ENCODE measurements at regions not wholly inside any gene's neighbourhood (a gene's known extent, or its start where the extent isn't known, plus 50 kb on each side); places are given as distances from the start of the nearest gene placed in this dataset.
"Not testable (repeated sequence)": the region's sequence is repeated elsewhere in the genome, so short reads cannot be mapped to it uniquely, and the experiment has no call there.

DNA sequence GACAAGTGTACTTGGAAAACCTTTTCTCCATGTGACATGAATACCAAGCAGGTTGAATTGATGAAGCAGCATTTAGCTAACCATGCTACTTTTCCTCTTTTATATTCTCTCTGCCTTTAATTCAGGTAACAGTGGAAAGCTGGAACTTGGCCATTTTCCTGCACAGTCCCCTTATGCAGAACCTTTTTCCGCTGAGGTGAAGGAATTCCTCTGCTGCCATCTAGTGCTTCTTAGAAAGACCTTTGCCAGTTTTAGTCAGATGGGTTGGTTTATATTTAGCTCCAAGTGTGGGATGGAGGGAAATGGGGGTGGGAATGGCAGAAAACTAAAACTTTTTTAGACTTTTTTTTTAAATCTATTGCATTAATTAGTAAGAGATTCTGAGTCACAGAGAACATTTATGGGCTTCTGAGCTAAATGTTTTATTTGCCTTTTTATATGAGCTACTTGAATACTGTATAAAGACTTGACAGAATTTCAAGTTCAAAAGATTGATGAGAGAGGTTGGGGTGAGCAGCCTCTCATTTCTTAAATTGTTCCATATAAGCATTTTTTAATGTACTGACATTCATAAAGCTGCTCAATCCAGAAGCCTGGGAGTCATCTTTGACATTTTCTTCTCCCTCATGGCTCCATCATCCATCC, 153.9 kb upstream of the ZC3H12C start:
- no peak for DNase-seq (ENCODE audit: low read depth)

GRCh38 chr11:109940816-109941215, 152.4 kb upstream of the ZC3H12C start:
- DNase-seq (ENCODE audit: low read depth) = no peak

DNA sequence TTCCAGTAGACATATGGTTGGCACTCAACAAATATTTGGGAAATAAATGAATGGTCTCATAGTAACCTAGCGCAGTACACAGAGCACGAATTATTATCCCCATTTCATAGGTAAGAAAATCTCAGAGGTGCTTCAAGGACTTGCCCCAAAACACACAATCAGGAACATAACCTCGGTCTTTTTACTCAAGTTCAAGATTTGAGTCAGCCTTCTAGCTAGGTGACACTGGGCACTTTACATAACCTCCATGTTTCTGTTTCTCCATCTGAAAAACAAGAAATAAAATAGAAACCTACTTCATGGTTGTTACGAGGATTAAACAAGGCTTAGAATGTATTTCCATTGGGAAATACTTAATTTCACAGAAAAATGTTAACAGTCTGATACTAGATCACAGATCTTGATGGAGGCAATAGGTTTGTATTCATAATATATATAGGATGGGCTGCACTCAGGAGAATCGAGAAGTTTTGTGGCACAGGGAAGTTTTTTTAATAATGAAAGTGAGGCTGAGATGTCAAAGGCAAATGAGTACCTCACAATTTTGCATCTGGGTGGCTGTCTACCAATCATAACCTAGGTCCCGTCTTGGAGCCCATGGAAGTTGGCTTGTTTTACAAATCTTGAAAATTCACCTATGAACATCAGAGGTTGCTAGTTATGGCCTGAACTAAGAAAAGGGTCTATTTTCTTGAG, 147.4 kb upstream of the ZC3H12C start:
- no peak for DNase-seq (ENCODE audit: low read depth)

- peak; percentile 13 for DNase-seq (ENCODE audit: low read depth)
Measured at GRCh38 chr11:109946322-109946846, 146.8 kb upstream of the ZC3H12C start.

GRCh38 chr11:109954534-109954933, 138.7 kb upstream of the ZC3H12C start:
- no peak for DNase-seq (ENCODE audit: low read depth)

- no peak for DNase-seq (ENCODE audit: low read depth)
Measured at GRCh38 chr11:109956124-109956793, 136.9 kb upstream of the ZC3H12C start.

GRCh38 chr11:109957000-109957399, 136.2 kb upstream of the ZC3H12C start:
- DNase-seq (ENCODE audit: low read depth) = no peak

GRCh38 chr11:109957601-109958000, 135.6 kb upstream of the ZC3H12C start:
- no peak for DNase-seq (ENCODE audit: low read depth)

DNA sequence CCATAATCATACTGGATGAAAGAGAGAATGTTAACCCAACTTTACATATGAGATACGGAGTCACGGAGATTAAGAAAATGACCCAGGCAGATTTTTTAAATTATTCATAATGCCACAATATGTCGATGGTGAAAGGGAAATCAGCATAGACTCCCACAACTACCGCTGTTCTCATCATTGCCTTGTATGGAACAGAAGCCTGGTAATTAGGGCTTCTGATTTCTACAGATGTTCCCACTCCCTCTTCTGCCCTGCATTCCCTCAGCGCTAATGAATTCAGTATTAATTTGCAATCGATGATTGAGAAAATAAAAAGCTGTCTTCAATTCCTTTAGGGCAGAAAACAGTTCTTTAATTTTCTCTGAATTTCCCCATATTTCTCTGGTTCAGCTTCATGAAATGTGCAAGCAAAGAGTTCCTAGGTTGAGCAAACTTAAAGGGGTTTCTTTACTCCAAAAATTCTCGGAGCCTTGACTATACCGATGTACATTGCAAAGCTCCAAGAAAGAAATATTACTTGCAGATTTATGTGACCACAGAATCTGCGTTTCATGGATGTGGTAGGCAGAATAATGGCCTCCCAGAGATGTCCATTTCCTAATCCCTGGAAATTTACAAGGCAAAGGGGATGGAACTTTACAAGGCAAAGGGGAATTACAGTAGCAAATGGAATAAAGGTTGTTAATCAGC, 134.9 kb upstream of the ZC3H12C start:
- DNase-seq (ENCODE audit: low read depth) = no peak

GRCh38 chr11:109958821-109959166, 134.4 kb upstream of the ZC3H12C start:
- no peak for DNase-seq (ENCODE audit: low read depth)

GRCh38 chr11:109960831-109961230, 132.4 kb upstream of the ZC3H12C start:
- no peak for DNase-seq (ENCODE audit: low read depth)

DNA sequence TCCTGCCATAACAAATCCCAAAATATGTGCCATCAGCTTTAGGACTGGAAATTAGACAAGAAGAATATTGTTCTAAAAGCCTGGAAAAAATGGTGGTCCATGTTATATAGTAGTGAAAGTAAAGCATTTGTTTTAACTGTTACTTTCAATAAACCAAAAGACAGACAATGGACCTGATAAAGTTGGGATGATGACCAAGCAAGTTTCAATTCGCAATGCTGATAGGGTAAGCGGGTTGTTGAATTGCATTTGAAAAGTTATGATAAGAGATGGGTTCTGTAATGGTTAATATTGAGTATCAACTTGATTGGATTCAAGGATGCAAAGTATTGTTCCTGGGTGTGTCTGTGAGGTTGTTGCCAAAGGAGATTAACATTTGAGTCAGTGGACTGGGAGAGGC, 131.9 kb upstream of the ZC3H12C start:
- DNase-seq (ENCODE audit: low read depth) = no peak

GRCh38 chr11:109963101-109963500, 130.1 kb upstream of the ZC3H12C start:
- DNase-seq (ENCODE audit: low read depth) = no peak

- DNase-seq (ENCODE audit: low read depth) = no peak
Measured at GRCh38 chr11:109964487-109964886, 128.7 kb upstream of the ZC3H12C start.

- not testable (repeated sequence) for DNase-seq (ENCODE audit: low read depth)
Measured at GRCh38 chr11:109965445-109965844, 127.7 kb upstream of the ZC3H12C start.

GRCh38 chr11:109965926-109966325, 127.3 kb upstream of the ZC3H12C start:
- DNase-seq (ENCODE audit: low read depth) = not testable (repeated sequence)

DNA sequence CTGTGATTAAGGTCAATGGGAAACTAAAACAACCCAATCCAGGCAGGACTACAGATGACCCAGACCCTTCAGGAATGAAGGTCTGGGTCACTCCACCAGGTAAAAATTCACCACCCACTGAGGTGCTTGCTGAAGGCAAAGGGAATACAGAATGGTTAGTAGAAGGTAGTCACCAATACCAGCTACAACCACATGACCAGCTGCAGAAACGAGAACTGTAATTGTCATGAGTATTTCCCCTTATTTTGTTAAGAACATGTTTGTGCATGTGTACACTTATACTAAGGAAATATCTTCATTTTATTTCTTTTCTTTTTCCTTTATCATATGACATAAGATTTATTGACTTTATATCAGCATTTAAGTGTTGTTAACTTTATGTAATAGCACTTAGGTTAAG, 126.1 kb upstream of the ZC3H12C start:
- DNase-seq (ENCODE audit: low read depth) = not testable (repeated sequence)

DNA sequence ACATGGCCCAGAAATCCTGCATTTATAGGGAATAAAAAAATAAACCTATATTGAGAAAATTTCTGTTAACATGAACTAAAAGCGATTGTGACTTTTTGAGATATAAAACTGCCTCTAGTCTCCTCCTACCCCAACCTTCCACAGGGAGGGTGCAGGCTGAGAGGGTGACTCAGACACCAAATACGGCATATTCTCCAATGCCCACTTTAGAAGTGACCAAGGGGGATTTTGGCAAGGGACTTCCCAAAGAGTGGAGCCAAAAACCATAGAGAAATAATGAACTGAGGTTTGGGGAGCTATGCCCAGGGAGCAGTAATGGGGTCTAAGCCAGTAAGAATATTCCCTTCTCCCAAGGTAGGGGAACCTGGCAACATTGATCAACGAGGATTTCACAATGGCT, 124.9 kb upstream of the ZC3H12C start:
- no peak for DNase-seq (ENCODE audit: low read depth)

- no peak for DNase-seq (ENCODE audit: low read depth)
Measured at GRCh38 chr11:109968781-109969180, 124.4 kb upstream of the ZC3H12C start.

- DNase-seq (ENCODE audit: low read depth) = no peak
Measured at GRCh38 chr11:109970516-109971183, 122.5 kb upstream of the ZC3H12C start.

DNA sequence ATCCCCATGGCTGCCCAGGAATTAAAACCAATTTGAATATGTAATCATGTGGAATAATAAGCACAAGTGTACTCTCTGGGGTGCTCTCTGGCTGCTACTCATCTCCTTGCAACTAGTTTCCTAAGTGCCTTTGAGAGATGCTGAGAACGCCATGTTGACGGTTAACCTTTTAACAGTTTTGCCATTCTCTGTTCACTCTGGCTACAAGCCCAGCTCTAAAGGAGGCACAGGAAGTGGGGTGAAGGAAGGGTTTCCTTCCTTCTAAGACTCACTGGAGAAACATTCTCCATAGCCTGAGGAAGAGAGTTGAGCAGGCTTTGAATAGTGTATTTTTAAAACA, 122.0 kb upstream of the ZC3H12C start:
- no peak for DNase-seq (ENCODE audit: low read depth)

- no peak for DNase-seq (ENCODE audit: low read depth)
Measured at GRCh38 chr11:109972181-109972715, 120.9 kb upstream of the ZC3H12C start.
